ENCODE measurements at regions not wholly inside any gene's neighbourhood (a gene's known extent, or its start where the extent isn't known, plus 50 kb on each side); places are given as distances from the start of the nearest gene placed in this dataset.

DNA sequence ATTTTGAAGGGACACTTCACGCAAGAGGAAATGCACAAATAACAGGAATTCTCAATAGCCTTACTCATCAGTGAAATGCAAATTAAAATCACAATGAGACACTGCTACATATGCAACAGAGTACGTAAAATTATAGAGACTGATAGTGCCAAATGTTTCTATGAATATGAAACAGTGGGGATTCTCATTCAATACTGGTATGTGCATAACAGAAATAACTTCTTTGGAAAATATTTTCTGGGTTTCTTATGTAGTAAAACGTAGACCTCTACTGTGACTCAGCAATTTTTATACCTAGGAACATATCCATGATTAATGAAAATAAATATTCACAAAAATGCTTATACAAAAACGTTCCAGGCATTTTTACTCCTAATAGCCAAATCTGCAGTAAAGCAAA, 1625.2 kb downstream of the MAT2B start:
- Histone ChIP-seq H3K4me3 (ENCODE audit: low read length in 2 of 2) (no peak overlapping the region), H3K27me3 (ENCODE audit: control insufficient read depth in 2 of 2, insufficient read depth in 2 of 2, low read length in 2 of 2) (no peaks in the 10 kb centered on the region), H3K9me3 (ENCODE audit: control insufficient read depth in 2 of 2, low read length in 2 of 2) (no peaks in the 10 kb centered on the region), H3K36me3 (ENCODE audit: control insufficient read depth in 2 of 2, insufficient read depth in 2 of 2, low read length in 2 of 2) (no peaks in the 10 kb centered on the region), H3K27ac (ENCODE audit: low read depth in 2 of 2, low read length in 2 of 2) (no peak overlapping the region), H3K4me1 (ENCODE audit: control insufficient read depth in 2 of 2, insufficient read depth in 2 of 2, low read length in 2 of 2) (no peaks in the 10 kb centered on the region), H3K9ac (ENCODE audit: low read depth in 1 of 2, low read length in 2 of 2) (no peak overlapping the region)

DNA sequence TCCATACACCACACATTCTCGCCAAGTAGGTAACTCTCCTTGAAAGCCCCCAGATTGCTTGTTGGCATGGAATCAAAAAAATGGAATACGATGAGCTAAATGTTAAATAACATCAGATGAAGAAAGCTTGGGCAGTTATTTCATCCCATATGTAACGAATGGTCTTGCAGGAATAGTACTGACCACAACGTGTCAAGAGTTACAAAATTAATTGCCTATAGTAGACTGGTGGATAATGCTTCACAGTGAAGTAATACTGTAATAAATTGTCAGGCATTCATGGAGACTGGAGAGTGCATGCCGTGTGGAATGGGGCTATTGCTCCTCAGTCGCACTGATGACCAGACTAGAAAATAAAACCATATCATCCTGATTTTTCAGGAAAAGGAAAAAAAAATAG, 1628.7 kb downstream of the MAT2B start:
- Histone ChIP-seq H3K36me3 (ENCODE audit: control insufficient read depth in 2 of 2, insufficient read depth in 2 of 2, low read length in 2 of 2) (no peaks in the 10 kb centered on the region), H3K9me3 (ENCODE audit: control insufficient read depth in 2 of 2, low read length in 2 of 2) (no peaks in the 10 kb centered on the region), H3K4me3 (ENCODE audit: low read length in 2 of 2) (no peak overlapping the region), H3K9ac (ENCODE audit: low read depth in 1 of 2, low read length in 2 of 2) (no peak overlapping the region), H3K4me1 (ENCODE audit: control insufficient read depth in 2 of 2, insufficient read depth in 2 of 2, low read length in 2 of 2) (no peaks in the 10 kb centered on the region), H3K27me3 (ENCODE audit: control insufficient read depth in 2 of 2, insufficient read depth in 2 of 2, low read length in 2 of 2) (no peaks in the 10 kb centered on the region), H3K27ac (ENCODE audit: low read depth in 2 of 2, low read length in 2 of 2) (no peak overlapping the region)

DNA sequence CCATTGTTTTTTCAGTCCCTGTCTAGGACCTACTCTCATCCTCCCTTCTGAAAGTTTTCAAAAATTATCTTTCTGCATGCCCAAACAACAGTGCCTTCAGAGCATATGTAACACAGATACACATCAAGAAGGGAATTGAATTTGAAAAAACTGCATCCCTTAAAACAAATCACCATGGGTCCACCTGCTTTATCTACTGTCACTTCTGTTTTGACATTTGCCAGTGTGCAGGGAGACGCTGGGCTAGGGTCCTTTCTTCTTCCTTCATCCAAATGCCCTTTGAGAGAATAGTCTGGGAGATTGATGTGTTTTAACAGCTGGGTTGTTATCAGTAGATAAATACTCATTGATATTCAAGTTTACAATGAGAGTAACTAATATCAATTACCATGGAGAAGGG, 1630.1 kb downstream of the MAT2B start:
- Histone ChIP-seq H3K4me3 (ENCODE audit: low read length in 2 of 2) (no peak overlapping the region), H3K36me3 (ENCODE audit: control insufficient read depth in 2 of 2, insufficient read depth in 2 of 2, low read length in 2 of 2) (no peaks in the 10 kb centered on the region), H3K4me1 (ENCODE audit: control insufficient read depth in 2 of 2, insufficient read depth in 2 of 2, low read length in 2 of 2) (no peaks in the 10 kb centered on the region), H3K9me3 (ENCODE audit: control insufficient read depth in 2 of 2, low read length in 2 of 2) (no peaks in the 10 kb centered on the region), H3K27me3 (ENCODE audit: control insufficient read depth in 2 of 2, insufficient read depth in 2 of 2, low read length in 2 of 2) (no peaks in the 10 kb centered on the region), H3K9ac (ENCODE audit: low read depth in 1 of 2, low read length in 2 of 2) (no peak overlapping the region), H3K27ac (ENCODE audit: low read depth in 2 of 2, low read length in 2 of 2) (no peak overlapping the region)

DNA sequence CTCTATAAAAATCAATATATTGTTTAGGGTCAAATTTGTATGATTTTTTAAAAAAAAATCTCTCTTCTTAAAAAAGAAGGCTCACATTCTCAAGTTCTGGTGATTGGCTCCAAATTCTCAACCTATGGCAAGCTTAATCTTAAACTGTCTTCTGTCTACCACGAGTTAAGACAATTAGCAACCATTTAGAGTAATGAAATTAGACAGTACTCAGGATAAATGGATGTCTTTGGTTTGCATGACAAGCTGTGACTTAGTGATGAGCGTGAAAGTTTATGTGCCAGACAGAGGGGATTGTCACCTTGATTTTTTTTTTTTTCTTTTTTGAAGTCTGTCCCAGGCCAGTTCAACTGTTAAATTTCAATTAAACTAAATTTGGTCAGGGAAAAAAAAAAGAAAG, 1632.3 kb downstream of the MAT2B start:
- no peak overlapping the region for H3K27ac ChIP-seq (ENCODE audit: low read depth in 2 of 2, low read length in 2 of 2)

DNA sequence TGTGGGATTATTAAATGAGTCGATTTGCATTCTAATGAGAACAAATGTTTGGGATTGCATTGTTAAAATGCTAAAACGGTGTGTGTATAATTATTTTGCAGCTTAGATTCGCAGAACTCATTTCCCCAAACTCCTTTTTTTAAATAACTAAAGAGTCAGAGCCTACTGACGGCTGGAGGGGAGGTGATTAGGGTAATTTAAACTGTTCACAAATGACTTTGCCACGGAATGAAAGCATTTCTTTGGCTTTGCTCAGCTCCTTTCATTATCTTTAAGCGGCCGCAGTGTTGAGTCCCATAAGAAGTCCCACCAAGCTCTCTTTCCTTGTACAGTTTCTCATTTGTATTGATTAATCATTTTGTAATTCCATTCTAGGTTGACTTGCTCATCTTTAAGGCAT, 1632.8 kb downstream of the MAT2B start:
- Histone ChIP-seq H3K4me3 (ENCODE audit: low read length in 2 of 2) (no peak overlapping the region), H3K27me3 (ENCODE audit: control insufficient read depth in 2 of 2, insufficient read depth in 2 of 2, low read length in 2 of 2) (no peaks in the 10 kb centered on the region), H3K27ac (ENCODE audit: low read depth in 2 of 2, low read length in 2 of 2) (no peak overlapping the region), H3K36me3 (ENCODE audit: control insufficient read depth in 2 of 2, insufficient read depth in 2 of 2, low read length in 2 of 2) (no peaks in the 10 kb centered on the region), H3K9me3 (ENCODE audit: control insufficient read depth in 2 of 2, low read length in 2 of 2) (no peaks in the 10 kb centered on the region), H3K4me1 (ENCODE audit: control insufficient read depth in 2 of 2, insufficient read depth in 2 of 2, low read length in 2 of 2) (no peaks in the 10 kb centered on the region), H3K9ac (ENCODE audit: low read depth in 1 of 2, low read length in 2 of 2) (no peak overlapping the region)

More for the DNA sequence above, 1632.3 kb downstream of the MAT2B start:
- Histone ChIP-seq H3K4me3 (ENCODE audit: low read length in 2 of 2) (no peak overlapping the region), H3K9ac (ENCODE audit: low read depth in 1 of 2, low read length in 2 of 2) (no peak overlapping the region), H3K27me3 (ENCODE audit: control insufficient read depth in 2 of 2, insufficient read depth in 2 of 2, low read length in 2 of 2) (no peaks in the 10 kb centered on the region), H3K36me3 (ENCODE audit: control insufficient read depth in 2 of 2, insufficient read depth in 2 of 2, low read length in 2 of 2) (no peaks in the 10 kb centered on the region), H3K9me3 (ENCODE audit: control insufficient read depth in 2 of 2, low read length in 2 of 2) (no peaks in the 10 kb centered on the region), H3K4me1 (ENCODE audit: control insufficient read depth in 2 of 2, insufficient read depth in 2 of 2, low read length in 2 of 2) (no peaks in the 10 kb centered on the region)

DNA sequence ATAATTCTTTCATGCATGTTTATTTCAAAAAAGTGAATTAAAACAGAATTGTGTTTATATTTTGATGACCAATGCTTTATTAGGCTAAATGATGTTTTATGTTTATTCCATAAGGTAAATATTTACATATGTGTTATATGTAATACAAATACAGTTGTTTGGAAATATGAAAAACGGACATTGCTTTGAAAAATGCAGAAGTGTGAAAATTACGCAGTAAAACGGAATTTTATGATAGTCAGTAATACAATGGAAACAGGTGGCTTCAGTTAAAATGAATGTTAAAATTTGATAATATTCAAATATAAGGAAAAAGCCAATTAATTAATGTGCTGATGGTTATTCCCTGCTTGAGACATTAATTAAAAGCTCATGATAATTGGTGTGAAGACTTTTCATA, 1633.8 kb downstream of the MAT2B start:
- Histone ChIP-seq H3K4me3 (ENCODE audit: low read length in 2 of 2) (no peak overlapping the region), H3K4me1 (ENCODE audit: control insufficient read depth in 2 of 2, insufficient read depth in 2 of 2, low read length in 2 of 2) (no peaks in the 10 kb centered on the region), H3K27me3 (ENCODE audit: control insufficient read depth in 2 of 2, insufficient read depth in 2 of 2, low read length in 2 of 2) (no peaks in the 10 kb centered on the region), H3K9me3 (ENCODE audit: control insufficient read depth in 2 of 2, low read length in 2 of 2) (no peaks in the 10 kb centered on the region), H3K9ac (ENCODE audit: low read depth in 1 of 2, low read length in 2 of 2) (no peak overlapping the region), H3K36me3 (ENCODE audit: control insufficient read depth in 2 of 2, insufficient read depth in 2 of 2, low read length in 2 of 2) (no peaks in the 10 kb centered on the region), H3K27ac (ENCODE audit: low read depth in 2 of 2, low read length in 2 of 2) (no peak overlapping the region)

DNA sequence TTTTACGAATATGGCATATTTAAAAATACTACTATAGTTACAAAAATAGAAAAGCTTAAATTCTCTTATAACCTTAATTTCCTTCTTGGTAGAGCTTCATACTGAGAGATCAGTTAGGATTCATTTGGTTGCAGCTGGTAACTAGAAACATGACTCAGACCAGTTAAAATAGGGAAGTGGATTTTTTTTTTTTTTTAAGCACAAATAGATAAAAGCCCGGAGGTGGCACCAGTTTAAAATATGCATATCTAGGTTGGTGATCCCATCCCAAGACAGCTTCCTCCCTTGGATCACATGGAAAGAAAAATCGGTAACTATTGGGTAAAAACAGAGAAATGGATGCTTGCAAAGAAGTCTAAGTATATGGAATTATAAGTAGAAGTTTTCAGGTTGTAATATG, 1634.3 kb downstream of the MAT2B start:
- Histone ChIP-seq H3K27ac (ENCODE audit: low read depth in 2 of 2, low read length in 2 of 2) (no peak overlapping the region), H3K9me3 (ENCODE audit: control insufficient read depth in 2 of 2, low read length in 2 of 2) (no peaks in the 10 kb centered on the region), H3K4me3 (ENCODE audit: low read length in 2 of 2) (no peak overlapping the region), H3K9ac (ENCODE audit: low read depth in 1 of 2, low read length in 2 of 2) (no peak overlapping the region), H3K36me3 (ENCODE audit: control insufficient read depth in 2 of 2, insufficient read depth in 2 of 2, low read length in 2 of 2) (no peaks in the 10 kb centered on the region), H3K4me1 (ENCODE audit: control insufficient read depth in 2 of 2, insufficient read depth in 2 of 2, low read length in 2 of 2) (no peaks in the 10 kb centered on the region), H3K27me3 (ENCODE audit: control insufficient read depth in 2 of 2, insufficient read depth in 2 of 2, low read length in 2 of 2) (no peaks in the 10 kb centered on the region)

DNA sequence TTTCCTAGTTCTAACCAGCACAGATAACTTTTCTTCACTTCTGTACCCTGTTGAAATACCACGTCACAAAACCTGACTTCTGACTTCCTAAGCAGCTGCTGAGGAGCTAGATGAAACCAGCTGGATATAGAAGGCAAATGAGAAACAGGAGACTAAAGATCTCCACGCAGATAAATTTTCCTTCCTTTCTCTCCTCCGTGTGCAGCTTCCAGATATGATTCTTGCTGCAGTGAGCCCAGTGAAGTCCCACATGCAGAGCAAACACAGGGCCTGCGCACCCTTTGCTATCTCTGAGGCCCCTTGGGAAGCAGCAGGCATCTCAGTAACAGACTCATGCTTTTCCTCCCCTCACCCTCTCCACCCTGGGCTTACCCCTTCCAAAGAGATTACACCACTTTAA, 1638.3 kb downstream of the MAT2B start:
- H3K27ac ChIP-seq (ENCODE audit: low read depth in 2 of 2, low read length in 2 of 2) = no peak overlapping the region
- no peak overlapping the region for H3K9ac ChIP-seq (ENCODE audit: low read depth in 1 of 2, low read length in 2 of 2)
- no peaks in the 10 kb centered on the region for H3K4me1 ChIP-seq (ENCODE audit: control insufficient read depth in 2 of 2, insufficient read depth in 2 of 2, low read length in 2 of 2)
- H3K4me3 ChIP-seq (ENCODE audit: low read length in 2 of 2) = no peak overlapping the region
- no peaks in the 10 kb centered on the region for H3K9me3 ChIP-seq (ENCODE audit: control insufficient read depth in 2 of 2, low read length in 2 of 2)
- no peaks in the 10 kb centered on the region for H3K27me3 ChIP-seq (ENCODE audit: control insufficient read depth in 2 of 2, insufficient read depth in 2 of 2, low read length in 2 of 2)
- no peaks in the 10 kb centered on the region for H3K36me3 ChIP-seq (ENCODE audit: control insufficient read depth in 2 of 2, insufficient read depth in 2 of 2, low read length in 2 of 2)

DNA sequence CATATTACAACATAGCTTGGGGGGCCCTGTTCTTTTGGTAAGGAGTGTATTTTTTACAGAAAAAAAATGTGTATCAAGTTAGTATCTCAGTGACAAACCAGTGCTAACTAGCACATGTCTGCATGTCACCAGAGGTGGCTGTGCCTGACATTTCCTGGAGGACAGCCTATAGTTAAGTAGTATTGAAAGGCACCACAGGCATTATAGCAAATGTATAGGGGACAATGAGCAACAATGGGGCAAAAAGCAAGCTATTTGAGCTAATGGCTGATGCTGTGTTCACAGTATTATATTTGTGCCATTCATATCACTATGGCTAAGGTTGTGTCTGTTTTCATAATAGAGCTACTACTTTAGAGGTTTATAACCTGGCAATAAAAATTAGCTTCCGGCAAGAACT, 1644.0 kb downstream of the MAT2B start:
- Histone ChIP-seq H3K27ac (ENCODE audit: low read depth in 2 of 2, low read length in 2 of 2) (no peak overlapping the region), H3K4me1 (ENCODE audit: control insufficient read depth in 2 of 2, insufficient read depth in 2 of 2, low read length in 2 of 2) (no peaks in the 10 kb centered on the region), H3K36me3 (ENCODE audit: control insufficient read depth in 2 of 2, insufficient read depth in 2 of 2, low read length in 2 of 2) (no peaks in the 10 kb centered on the region), H3K9me3 (ENCODE audit: control insufficient read depth in 2 of 2, low read length in 2 of 2) (no peaks in the 10 kb centered on the region), H3K4me3 (ENCODE audit: low read length in 2 of 2) (no peak overlapping the region), H3K27me3 (ENCODE audit: control insufficient read depth in 2 of 2, insufficient read depth in 2 of 2, low read length in 2 of 2) (no peaks in the 10 kb centered on the region), H3K9ac (ENCODE audit: low read depth in 1 of 2, low read length in 2 of 2) (no peak overlapping the region)

DNA sequence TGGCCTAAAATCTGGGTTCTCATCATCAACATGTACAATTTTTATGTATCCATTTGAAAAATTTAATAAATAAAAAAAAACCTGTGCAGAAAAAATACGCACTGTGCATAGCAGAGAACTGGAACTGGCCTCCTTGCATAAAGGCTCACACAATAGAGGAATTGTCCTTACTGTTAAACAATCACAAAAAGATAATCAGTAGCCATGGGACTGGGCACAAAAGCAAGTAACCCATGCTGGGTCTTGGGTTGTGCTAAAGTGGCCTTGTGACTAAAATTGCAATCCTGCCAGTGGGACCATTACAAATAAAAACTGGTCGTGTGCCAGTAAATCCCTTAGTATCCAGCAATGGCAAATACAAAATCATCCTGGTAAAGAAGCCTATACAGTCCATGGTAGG, 1646.6 kb downstream of the MAT2B start:
- Histone ChIP-seq H3K9me3 (ENCODE audit: control insufficient read depth in 2 of 2, low read length in 2 of 2) (no peaks in the 10 kb centered on the region), H3K27me3 (ENCODE audit: control insufficient read depth in 2 of 2, insufficient read depth in 2 of 2, low read length in 2 of 2) (no peaks in the 10 kb centered on the region), H3K36me3 (ENCODE audit: control insufficient read depth in 2 of 2, insufficient read depth in 2 of 2, low read length in 2 of 2) (no peaks in the 10 kb centered on the region), H3K4me1 (ENCODE audit: control insufficient read depth in 2 of 2, insufficient read depth in 2 of 2, low read length in 2 of 2) (no peaks in the 10 kb centered on the region), H3K4me3 (ENCODE audit: low read length in 2 of 2) (no peak overlapping the region), H3K27ac (ENCODE audit: low read depth in 2 of 2, low read length in 2 of 2) (no peak overlapping the region), H3K9ac (ENCODE audit: low read depth in 1 of 2, low read length in 2 of 2) (no peak overlapping the region)

DNA sequence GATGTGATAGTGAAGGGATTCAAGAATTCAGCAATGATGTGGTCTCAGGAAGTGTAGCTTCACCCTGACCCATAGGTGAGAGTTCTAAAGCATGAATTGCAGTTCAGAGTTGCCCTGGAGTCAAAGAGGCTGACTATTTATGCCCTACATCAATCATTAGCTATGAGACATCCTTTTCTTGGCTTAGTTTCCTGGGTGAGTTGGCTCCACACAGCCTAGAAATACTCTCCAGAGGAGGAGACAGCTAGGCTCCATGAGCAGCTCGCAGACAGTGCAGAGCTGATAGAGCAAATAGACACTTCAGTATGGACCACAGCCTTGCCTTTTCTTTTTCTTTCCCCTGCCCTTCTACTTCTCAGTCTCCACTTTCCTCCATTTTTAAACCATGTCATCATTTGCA, 1651.8 kb downstream of the MAT2B start:
- Histone ChIP-seq H3K27me3 (ENCODE audit: control insufficient read depth in 2 of 2, insufficient read depth in 2 of 2, low read length in 2 of 2) (no peaks in the 10 kb centered on the region), H3K4me1 (ENCODE audit: control insufficient read depth in 2 of 2, insufficient read depth in 2 of 2, low read length in 2 of 2) (no peaks in the 10 kb centered on the region), H3K9me3 (ENCODE audit: control insufficient read depth in 2 of 2, low read length in 2 of 2) (no peaks in the 10 kb centered on the region), H3K36me3 (ENCODE audit: control insufficient read depth in 2 of 2, insufficient read depth in 2 of 2, low read length in 2 of 2) (no peaks in the 10 kb centered on the region), H3K4me3 (ENCODE audit: low read length in 2 of 2) (no peak overlapping the region), H3K9ac (ENCODE audit: low read depth in 1 of 2, low read length in 2 of 2) (no peak overlapping the region), H3K27ac (ENCODE audit: low read depth in 2 of 2, low read length in 2 of 2) (no peak overlapping the region)

All from mucosa of rectum (tissue), 2 donors.